Activated CD8-positive, alpha-beta T cell treated with anti-CD3 and anti-CD28 coated beads for 36 hours (primary cell): ENCODE measurements at regions not wholly inside any gene's neighbourhood (a gene's known extent, or its start where the extent isn't known, plus 50 kb on each side); places are given as distances from the start of the nearest gene placed in this dataset.

ENCODE experiments used
- ATAC-seq: fragments of 200-7000 bp; cut with Tn5 transposase; one replicate; pipeline ENCODE4 v1.10.0; 2021; ENCODE audit warnings: mild to moderate bottlenecking, moderate library complexity
- CTCF ChIA-PET: fragments of 350-600 bp; sonication (Branson Sonifier 250); formaldehyde crosslinking; loops from one replicate; lab custom pipeline; 2021; ENCODE audit warnings: antibody characterized with exemption; lab: Charles Lee
- POLR2A ChIA-PET: fragments of 350-600 bp; sonication (Branson Sonifier 250); formaldehyde crosslinking; loops from one replicate; lab custom pipeline; 2021; ENCODE audit warnings: antibody characterized with exemption; lab: Charles Lee
- DNase-seq: peaks from one replicate; pipeline ENCODE4 v3.0.0-alpha.2; 2020
- H3K27ac Mint-ChIP-seq: one replicate; pipeline ENCODE4 v1.8.0; 2021; ENCODE audit warnings: mild to moderate bottlenecking, mixed read lengths
- H3K27me3 Mint-ChIP-seq: one replicate; pipeline ENCODE4 v1.8.0; 2021; ENCODE audit warnings: mixed read lengths
- H3K36me3 Mint-ChIP-seq: one replicate; pipeline ENCODE4 v1.8.0; 2021; ENCODE audit warnings: low read depth, mixed read lengths
- H3K4me1 Mint-ChIP-seq: one replicate; pipeline ENCODE4 v1.8.0; 2021; ENCODE audit warnings: low read depth, mixed read lengths
- H3K4me3 Mint-ChIP-seq: one replicate; pipeline ENCODE4 v1.8.0; 2021; ENCODE audit warnings: mild to moderate bottlenecking, moderate library complexity, mixed read lengths
- H3K9me3 Mint-ChIP-seq: one replicate; pipeline ENCODE4 v1.8.0; 2021; ENCODE audit warnings: mixed read lengths
- CTCF ChIP-seq: fragments of 200-600 bp; IDR thresholded peaks from one replicate; pipeline ENCODE4 v1.8.0; 2022; ENCODE audit warnings: antibody characterized with exemption, mild to moderate bottlenecking
- intact Hi-C: fragments of 100-400 bp; cut with micrococcal nuclease; formaldehyde crosslinking; loops from one replicate; pipeline ENCODE4 v1.10.0; 2022

GRCh38 chr5:2177244-2177643 lies 294.5 kb upstream of the IRX4 start:
- intact Hi-C loops: no loop called here
- Mint-ChIP-seq H3K27me3 (no peaks in the 10 kb centered on the region), H3K4me3 (no peak overlapping the region), H3K4me1 (no peaks in the 10 kb centered on the region), H3K27ac (no peak overlapping the region), H3K9me3 (no peaks in the 10 kb centered on the region), H3K36me3 (no peaks in the 10 kb centered on the region)
- ChIA-PET CTCF (no interaction called here), POLR2A (no interaction called here)
- no peak for TF ChIP-seq CTCF
- DNase-seq (no peak), ATAC-seq (no peak)

GRCh38 chr5:2176581-2176980 lies 293.9 kb upstream of the IRX4 start:
- Mint-ChIP-seq H3K27ac (no peak overlapping the region), H3K4me1 (no peaks in the 10 kb centered on the region), H3K4me3 (no peak overlapping the region), H3K27me3 (no peaks in the 10 kb centered on the region), H3K36me3 (no peaks in the 10 kb centered on the region), H3K9me3 (no peaks in the 10 kb centered on the region)
- intact Hi-C loops: no loop called here
- ChIA-PET POLR2A (no interaction called here), CTCF (no interaction called here)
- TF ChIP-seq CTCF: no peak
- no peak for DNase-seq
- no peak for ATAC-seq

- no peaks in the 10 kb centered on the region for H3K9me3 Mint-ChIP-seq
- H3K36me3 Mint-ChIP-seq: no peaks in the 10 kb centered on the region
- intact Hi-C loops: no loop called here
- no peak for ATAC-seq
- H3K4me1 Mint-ChIP-seq: no peaks in the 10 kb centered on the region
- CTCF ChIA-PET: no interaction called here
- no peak for DNase-seq
- POLR2A ChIA-PET: no interaction called here
- H3K4me3 Mint-ChIP-seq: no peak overlapping the region
- TF ChIP-seq CTCF: no peak
- no peak overlapping the region for H3K27ac Mint-ChIP-seq
- no peaks in the 10 kb centered on the region for H3K27me3 Mint-ChIP-seq
These were observed 293.2 kb upstream of the IRX4 start for GRCh38 chr5:2175842-2176404.

GRCh38 chr5:2175041-2175440 lies 292.3 kb upstream of the IRX4 start:
- H3K36me3 Mint-ChIP-seq: no peaks in the 10 kb centered on the region
- H3K27me3 Mint-ChIP-seq: no peaks in the 10 kb centered on the region
- POLR2A ChIA-PET: no interaction called here
- DNase-seq: no peak
- intact Hi-C loops: no loop called here
- ATAC-seq: no peak
- no peaks in the 10 kb centered on the region for H3K4me1 Mint-ChIP-seq
- H3K4me3 Mint-ChIP-seq: no peak overlapping the region
- CTCF ChIA-PET: no interaction called here
- no peak for TF ChIP-seq CTCF
- no peak overlapping the region for H3K27ac Mint-ChIP-seq
- no peaks in the 10 kb centered on the region for H3K9me3 Mint-ChIP-seq

- no peak overlapping the region for H3K4me3 Mint-ChIP-seq
- TF ChIP-seq CTCF: no peak
- ATAC-seq (no peak), DNase-seq (no peak)
- no peaks in the 10 kb centered on the region for H3K4me1 Mint-ChIP-seq
- CTCF ChIA-PET: no interaction called here
- no peaks in the 10 kb centered on the region for H3K9me3 Mint-ChIP-seq
- H3K27ac Mint-ChIP-seq: no peak overlapping the region
- POLR2A ChIA-PET: no interaction called here
- no peaks in the 10 kb centered on the region for H3K27me3 Mint-ChIP-seq
- intact Hi-C loops: no loop called here
- H3K36me3 Mint-ChIP-seq: no peaks in the 10 kb centered on the region
These were observed 291.8 kb upstream of the IRX4 start for GRCh38 chr5:2174538-2174937.
